HCT116 (cell line): ENCODE measurements at regions not wholly inside any gene's neighbourhood (a gene's known extent, or its start where the extent isn't known, plus 50 kb on each side); places are given as distances from the start of the nearest gene placed in this dataset.

ENCODE experiments used
- ATAC-seq: fragments of 200-7000 bp; cut with Tn5 transposase; 2 replicates; pipeline ENCODE4 v1.9.1; 2020; ENCODE audit warnings: mild to moderate bottlenecking, moderate library complexity
- BruUV-seq: library from RNA; stranded (reverse); fragments of 400-500 nt; replicated peaks from 2 replicates; lab custom pipeline; 2021; lab: Mats Ljungman, UMichigan
- CTCF ChIA-PET: fragments of 300-600 bp; sonication (Branson Sonifier 250); formaldehyde crosslinking; loops from one replicate; lab custom pipeline; 2021; ENCODE audit warnings: antibody characterized with exemption; lab: Charles Lee
- POLR2A ChIA-PET: fragments of 300-600, 350-600 bp; sonication (Branson Sonifier 250); formaldehyde crosslinking; loops from one replicate; lab custom pipeline; 2021; ENCODE audit warnings: antibody characterized with exemption; lab: Charles Lee
- RAD21 ChIA-PET, 2 experiments: fragments of 300-600 bp; sonication (Branson Sonifier 250); formaldehyde crosslinking; loops; one replicate each; lab custom pipeline; 2023; ENCODE audit warnings: low total read pairs in 2 of 2; ENCODE audit not compliant: uncharacterized antibody in 2 of 2, unreplicated experiment in 2 of 2, low non-redundant PET in 1 of 2; lab: Charles Lee
- DNase-seq: peaks from one replicate; pipeline ENCODE4 v3.0.0-alpha.2; 2010; ENCODE audit warnings: low read depth, low spot score
- H2AFZ ChIP-seq: fragments of 200-600 bp; shearing (Covaris generic), sonication (generic); 2 replicates; pipeline ENCODE4 v1.6.1; 2017; ENCODE audit warnings: low read depth, mixed run types, mixed read lengths, antibody characterized with exemption, low read length; ENCODE audit not compliant: poor library complexity, severe bottlenecking
- H3K27ac ChIP-seq: 2 replicates; pipeline ENCODE4 v1.5.1; 2012; ENCODE audit warnings: low read depth, low read length
- H3K27me3 ChIP-seq: fragments of 200-600 bp; sonication (generic); 2 replicates; pipeline ENCODE4 v1.6.1; 2016; ENCODE audit warnings: mixed run types, low read length, mixed read lengths; ENCODE audit not compliant: insufficient read depth
- H3K36me3 ChIP-seq, 2 experiments: fragments of 200-500 bp in 1 of 2; fragments of 200-600 bp in 1 of 2; sonication (Bioruptor generic) in 1 of 2; sonication (generic) in 1 of 2; 2 replicates each; pipeline versions ENCODE4 v1.5.1 to v1.6.1; 2014 to 2016; ENCODE audit warnings: low read length in 2 of 2, inconsistent platforms in 1 of 2, mixed read lengths in 1 of 2, mixed run types in 1 of 2; ENCODE audit not compliant: insufficient read depth in 2 of 2, control insufficient read depth in 1 of 2
- H3K4me1 ChIP-seq, 2 experiments: fragments of 200-600 bp in 1 of 2; sonication (generic) in 1 of 2; 2 replicates each; pipeline versions ENCODE4 v1.5.1 to v1.6.1; 2012 to 2017; ENCODE audit warnings: low read length in 2 of 2, inconsistent platforms in 1 of 2, mild to moderate bottlenecking in 1 of 2, mixed read lengths in 1 of 2, mixed run types in 1 of 2, moderate library complexity in 1 of 2; ENCODE audit not compliant: insufficient read depth in 2 of 2, control insufficient read depth in 1 of 2
- H3K4me2 ChIP-seq: fragments of 200-600 bp; sonication (generic); 2 replicates; pipeline ENCODE4 v1.6.1; 2017; ENCODE audit warnings: mixed run types, low read length, mixed read lengths
- H3K4me3 ChIP-seq, 2 experiments: fragments of 200-600 bp in 1 of 2; sonication (generic) in 1 of 2; replicated peaks in 1 of 2; 2 replicates each; pipeline ENCODE4 v1.5.1; 2011 to 2016; ENCODE audit warnings: low read length in 2 of 2, control low read depth in 1 of 2, low read depth in 1 of 2, mild to moderate bottlenecking in 1 of 2, mixed read lengths in 1 of 2, mixed run types in 1 of 2
- H3K79me2 ChIP-seq: fragments of 200-600 bp; sonication (generic); 2 replicates; pipeline ENCODE4 v1.6.1; 2017; ENCODE audit warnings: mild to moderate bottlenecking, mixed run types, low read length, moderate library complexity, mixed read lengths; ENCODE audit not compliant: insufficient read depth
- H3K9ac ChIP-seq: fragments of 200-600 bp; sonication (generic); 2 replicates; pipeline ENCODE4 v1.6.1; 2016; ENCODE audit warnings: low read length, mixed read lengths
- H3K9me2 ChIP-seq: fragments of 200-600 bp; sonication (generic), shearing (Covaris generic); 2 replicates; pipeline ENCODE4 v1.6.1; 2017; ENCODE audit warnings: mixed run types, mild to moderate bottlenecking, moderate library complexity; ENCODE audit not compliant: insufficient read depth
- H3K9me3 ChIP-seq, 2 experiments: fragments of 200-500 bp in 1 of 2; fragments of 200-600 bp in 1 of 2; sonication (Bioruptor generic) in 1 of 2; sonication (generic) in 1 of 2; 2 replicates each; pipeline ENCODE4 v1.6.1; 2014 to 2017; ENCODE audit warnings: low read length in 2 of 2, mixed read lengths in 2 of 2, inconsistent platforms in 1 of 2, low read depth in 1 of 2, mild to moderate bottlenecking in 1 of 2, mixed run types in 1 of 2, moderate library complexity in 1 of 2; ENCODE audit not compliant: control insufficient read depth in 1 of 2, insufficient read depth in 1 of 2
- H4K20me1 ChIP-seq: fragments of 200-600 bp; sonication (generic), shearing (Covaris generic); 2 replicates; pipeline ENCODE4 v1.6.1; 2017; ENCODE audit warnings: mixed run types, mild to moderate bottlenecking, moderate library complexity; ENCODE audit not compliant: insufficient read depth
- CEBPB ChIP-seq: IDR thresholded peaks from 2 replicates; pipeline ENCODE4 v1.6.1; 2012; ENCODE audit warnings: low read depth
- EGR1 ChIP-seq: IDR thresholded peaks from 2 replicates; pipeline ENCODE4 v1.6.1; 2012; ENCODE audit warnings: low read depth
- SIN3A ChIP-seq: IDR thresholded peaks from 2 replicates; pipeline ENCODE4 v1.6.1; 2012; ENCODE audit warnings: low read depth
- SRF ChIP-seq: IDR thresholded peaks from 2 replicates; pipeline ENCODE4 v1.6.1; 2012; ENCODE audit warnings: low read depth
- ZFX ChIP-seq: fragments of 450-650 bp; IDR thresholded peaks from 2 replicates; pipeline ENCODE4 v1.6.1; 2017
- intact Hi-C: fragments of 100-400 bp; cut with micrococcal nuclease; formaldehyde crosslinking; loops from 2 replicates; pipeline ENCODE4 v1.10.0; 2022
- TF ChIP-seq, protein P1 (sequence below): IDR thresholded peaks from 2 replicates; pipeline ENCODE4 v1.6.1; 2012; ENCODE audit warnings: low read depth
- TF ChIP-seq, protein P2 (sequence below), 3 experiments: fragments of 200-600 bp in 1 of 3; sonication (generic) in 1 of 3; IDR thresholded peaks in 2 of 3; conservative IDR thresholded peaks in 1 of 3; 2 replicates each; pipeline ENCODE4 v1.5.1; 2012 to 2017; ENCODE audit warnings: low read depth in 2 of 3, low read length in 2 of 3, antibody characterized with exemption in 1 of 3, borderline replicate concordance in 1 of 3, control low read depth in 1 of 3, mild to moderate bottlenecking in 1 of 3, mixed read lengths in 1 of 3, mixed run types in 1 of 3, moderate library complexity in 1 of 3; ENCODE audit not compliant: insufficient read depth in 1 of 3

DNA sequence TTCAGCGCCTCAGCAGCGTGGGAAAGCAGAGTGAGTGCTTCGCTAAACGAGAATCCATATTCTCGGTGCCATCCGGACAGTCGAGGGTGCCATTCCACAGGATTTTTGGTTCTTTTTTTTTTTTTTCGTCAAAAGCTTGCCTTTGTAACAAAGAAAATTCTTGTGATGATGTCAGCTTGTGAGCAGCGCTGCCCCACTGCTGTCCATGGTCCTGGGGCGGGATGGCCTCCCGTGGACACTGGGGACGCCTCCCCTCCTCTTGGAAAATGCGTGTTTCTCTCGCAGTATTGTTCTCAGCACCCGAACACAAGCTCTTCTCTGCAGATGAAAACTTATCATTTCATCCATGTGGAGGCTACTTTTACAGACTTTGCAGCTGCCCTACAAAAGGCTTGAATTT is 477.4 kb downstream of the TCERG1L start:
- Histone ChIP-seq H3K4me2 (no peak overlapping the region), H3K4me1 (no peaks in the 10 kb centered on the region), H3K27ac (no peak overlapping the region), H3K9me3 (no peaks in the 10 kb centered on the region), H3K4me3 (no peak overlapping the region), H3K36me3 (no peaks in the 10 kb centered on the region), H3K27me3 (no peaks in the 10 kb centered on the region), H3K9me2 (no peaks in the 10 kb centered on the region), H3K9ac (no peak overlapping the region), H2AFZ (no peak overlapping the region), H4K20me1 (no peaks in the 10 kb centered on the region), H3K79me2 (no peaks in the 10 kb centered on the region)
- ATAC-seq (no peak), DNase-seq (no peak)
- POLR2A ChIA-PET: interaction anchor here (0.6 kb wide), 1 partner anchor 17 kb away, joined by 3 read pairs; no protein-coding TSS in a partner anchor
- RAD21 ChIA-PET: no interaction called here
- intact Hi-C loops: no loop called here
- TF ChIP-seq EGR1 (no peak), ZFX (no peak), SIN3A (no peak), CEBPB (no peak)
- TF ChIP-seq, protein P1, sequence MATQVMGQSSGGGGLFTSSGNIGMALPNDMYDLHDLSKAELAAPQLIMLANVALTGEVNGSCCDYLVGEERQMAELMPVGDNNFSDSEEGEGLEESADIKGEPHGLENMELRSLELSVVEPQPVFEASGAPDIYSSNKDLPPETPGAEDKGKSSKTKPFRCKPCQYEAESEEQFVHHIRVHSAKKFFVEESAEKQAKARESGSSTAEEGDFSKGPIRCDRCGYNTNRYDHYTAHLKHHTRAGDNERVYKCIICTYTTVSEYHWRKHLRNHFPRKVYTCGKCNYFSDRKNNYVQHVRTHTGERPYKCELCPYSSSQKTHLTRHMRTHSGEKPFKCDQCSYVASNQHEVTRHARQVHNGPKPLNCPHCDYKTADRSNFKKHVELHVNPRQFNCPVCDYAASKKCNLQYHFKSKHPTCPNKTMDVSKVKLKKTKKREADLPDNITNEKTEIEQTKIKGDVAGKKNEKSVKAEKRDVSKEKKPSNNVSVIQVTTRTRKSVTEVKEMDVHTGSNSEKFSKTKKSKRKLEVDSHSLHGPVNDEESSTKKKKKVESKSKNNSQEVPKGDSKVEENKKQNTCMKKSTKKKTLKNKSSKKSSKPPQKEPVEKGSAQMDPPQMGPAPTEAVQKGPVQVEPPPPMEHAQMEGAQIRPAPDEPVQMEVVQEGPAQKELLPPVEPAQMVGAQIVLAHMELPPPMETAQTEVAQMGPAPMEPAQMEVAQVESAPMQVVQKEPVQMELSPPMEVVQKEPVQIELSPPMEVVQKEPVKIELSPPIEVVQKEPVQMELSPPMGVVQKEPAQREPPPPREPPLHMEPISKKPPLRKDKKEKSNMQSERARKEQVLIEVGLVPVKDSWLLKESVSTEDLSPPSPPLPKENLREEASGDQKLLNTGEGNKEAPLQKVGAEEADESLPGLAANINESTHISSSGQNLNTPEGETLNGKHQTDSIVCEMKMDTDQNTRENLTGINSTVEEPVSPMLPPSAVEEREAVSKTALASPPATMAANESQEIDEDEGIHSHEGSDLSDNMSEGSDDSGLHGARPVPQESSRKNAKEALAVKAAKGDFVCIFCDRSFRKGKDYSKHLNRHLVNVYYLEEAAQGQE: peak; percentile 22
- CTCF ChIA-PET: no interaction called here
- BruUV-seq: no TSS peak

DNA sequence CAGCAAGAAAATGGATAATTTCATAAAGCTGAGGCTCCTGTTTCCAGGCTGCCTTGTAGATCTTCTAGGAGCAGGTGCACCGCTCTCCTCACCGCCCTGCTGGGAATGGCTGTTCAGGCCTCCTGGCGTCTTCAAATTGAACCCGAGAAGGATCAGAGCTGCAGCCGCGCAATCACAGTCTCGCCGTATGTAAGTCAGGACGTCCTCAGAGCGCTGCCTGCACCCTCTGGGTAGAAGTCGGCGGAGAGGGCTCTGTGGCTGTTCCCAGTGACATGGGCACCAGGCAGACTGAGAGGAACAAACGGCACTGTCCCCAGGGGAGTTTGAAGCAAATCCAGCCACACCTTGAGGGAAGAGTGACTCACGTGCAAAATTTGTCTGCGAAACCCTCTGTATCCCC is 476.9 kb downstream of the TCERG1L start:
- no peak overlapping the region for H2AFZ ChIP-seq
- H3K36me3 ChIP-seq: no peaks in the 10 kb centered on the region
- no peak overlapping the region for H3K9ac ChIP-seq
- no TSS peak for BruUV-seq
- no peaks in the 10 kb centered on the region for H3K4me1 ChIP-seq
- intact Hi-C loops: no loop called here
- no peaks in the 10 kb centered on the region for H3K27me3 ChIP-seq
- no peak overlapping the region for H3K4me2 ChIP-seq
- RAD21 ChIA-PET: no interaction called here
- no peaks in the 10 kb centered on the region for H4K20me1 ChIP-seq
- TF ChIP-seq, protein P2, sequence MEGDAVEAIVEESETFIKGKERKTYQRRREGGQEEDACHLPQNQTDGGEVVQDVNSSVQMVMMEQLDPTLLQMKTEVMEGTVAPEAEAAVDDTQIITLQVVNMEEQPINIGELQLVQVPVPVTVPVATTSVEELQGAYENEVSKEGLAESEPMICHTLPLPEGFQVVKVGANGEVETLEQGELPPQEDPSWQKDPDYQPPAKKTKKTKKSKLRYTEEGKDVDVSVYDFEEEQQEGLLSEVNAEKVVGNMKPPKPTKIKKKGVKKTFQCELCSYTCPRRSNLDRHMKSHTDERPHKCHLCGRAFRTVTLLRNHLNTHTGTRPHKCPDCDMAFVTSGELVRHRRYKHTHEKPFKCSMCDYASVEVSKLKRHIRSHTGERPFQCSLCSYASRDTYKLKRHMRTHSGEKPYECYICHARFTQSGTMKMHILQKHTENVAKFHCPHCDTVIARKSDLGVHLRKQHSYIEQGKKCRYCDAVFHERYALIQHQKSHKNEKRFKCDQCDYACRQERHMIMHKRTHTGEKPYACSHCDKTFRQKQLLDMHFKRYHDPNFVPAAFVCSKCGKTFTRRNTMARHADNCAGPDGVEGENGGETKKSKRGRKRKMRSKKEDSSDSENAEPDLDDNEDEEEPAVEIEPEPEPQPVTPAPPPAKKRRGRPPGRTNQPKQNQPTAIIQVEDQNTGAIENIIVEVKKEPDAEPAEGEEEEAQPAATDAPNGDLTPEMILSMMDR (IDR thresholded peaks at IDR 0.05 in 2 of 3, conservative IDR thresholded peaks at IDR 0.05 in 1 of 3; ENCODE audit: borderline replicate concordance in 1 of 3, insufficient read depth in 1 of 3, low read depth in 2 of 3, low read length in 2 of 3): no peak
- no peak for TF ChIP-seq SIN3A
- TF ChIP-seq SRF: no peak
- DNase-seq (no peak), ATAC-seq (no peak)
- POLR2A ChIA-PET: no interaction called here
- H3K9me2 ChIP-seq: no peaks in the 10 kb centered on the region
- no peak overlapping the region for H3K4me3 ChIP-seq
- H3K79me2 ChIP-seq: no peaks in the 10 kb centered on the region
- no peak overlapping the region for H3K27ac ChIP-seq
- no peaks in the 10 kb centered on the region for H3K9me3 ChIP-seq
- CTCF ChIA-PET: no interaction called here
